H1 (cell line): ENCODE measurements at regions not wholly inside any gene's neighbourhood (a gene's known extent, or its start where the extent isn't known, plus 50 kb on each side); places are given as distances from the start of the nearest gene placed in this dataset.

Source experiments
- CTCF ChIA-PET: fragments of 300-600 bp; sonication (Branson Sonifier 250); formaldehyde crosslinking; loops from one replicate; lab custom pipeline; 2021; ENCODE audit not compliant: partially characterized antibody; lab: Charles Lee
- POLR2A ChIA-PET: fragments of 300-600 bp; sonication (Branson Sonifier 250); formaldehyde crosslinking; loops from one replicate; lab custom pipeline; 2021; ENCODE audit warnings: inconsistent platforms; ENCODE audit not compliant: partially characterized antibody; lab: Charles Lee
- DNase-seq, 2 experiments: peaks; one replicate each; pipeline versions ENCODE4 v3.0.0 to v3.0.0-alpha.2; 2010 to 2022; ENCODE audit warnings: low spot score in 2 of 2, low read depth in 1 of 2, mixed read lengths in 1 of 2
- FAIRE-seq: peaks from 2 replicates; lab custom pipeline; 2011; peaks lifted over from hg19 to GRCh38; lab: Jason Lieb, UNC
- H2AFZ ChIP-seq: 2 replicates; pipeline ENCODE4 v1.8.1; 2012; ENCODE audit warnings: low read length, inconsistent platforms
- H2AK5ac ChIP-seq: 2 replicates; pipeline ENCODE4 v1.6.1; 2013; ENCODE audit warnings: low read depth, low read length
- H2BK120ac ChIP-seq: replicated peaks from 2 replicates; pipeline ENCODE3; 2013; ENCODE audit warnings: low read depth, low read length, inconsistent platforms
- H2BK12ac ChIP-seq: 2 replicates; pipeline ENCODE4 v1.6.1; 2013; ENCODE audit warnings: low read depth, low read length
- H2BK15ac ChIP-seq: 2 replicates; pipeline ENCODE4 v1.6.1; 2013; ENCODE audit warnings: low read length
- H2BK20ac ChIP-seq: 2 replicates; pipeline ENCODE4 v1.6.1; 2013; ENCODE audit warnings: low read length
- H2BK5ac ChIP-seq: 2 replicates; pipeline ENCODE4 v1.6.1; 2013; ENCODE audit warnings: low read depth, low read length
- H3K14ac ChIP-seq: 2 replicates; pipeline ENCODE4 v1.6.1; 2013; ENCODE audit warnings: inconsistent platforms; ENCODE audit not compliant: insufficient read length
- H3K18ac ChIP-seq: 2 replicates; pipeline ENCODE4 v1.6.1; 2013; ENCODE audit warnings: low read length; ENCODE audit errors: extremely low read depth
- H3K23ac ChIP-seq: 2 replicates; pipeline ENCODE4 v1.6.1; 2013; ENCODE audit warnings: inconsistent platforms; ENCODE audit not compliant: insufficient read length
- H3K23me2 ChIP-seq: 2 replicates; pipeline ENCODE4 v1.6.1; 2013; ENCODE audit warnings: low read depth, low read length
- H3K27ac ChIP-seq: 2 replicates; pipeline ENCODE4 v1.6.1; 2011; ENCODE audit warnings: low read depth, low read length, inconsistent platforms
- H3K27me3 ChIP-seq, 4 experiments: replicated peaks in 1 of 4; 1 replicate in 1 of 4; 2 replicates in 3 of 4; pipeline versions ENCODE4 v1.6.1 to v1.8.1; 2011 to 2013; ENCODE audit warnings: low read length in 3 of 4, mild to moderate bottlenecking in 3 of 4, inconsistent platforms in 2 of 4, mixed read lengths in 2 of 4, moderate library complexity in 1 of 4; ENCODE audit not compliant: control insufficient read depth in 3 of 4, insufficient read depth in 3 of 4; ENCODE audit errors: extremely low read depth in 1 of 4
- H3K36me3 ChIP-seq, 4 experiments: 2 replicates each; pipeline versions ENCODE4 v1.6.1 to v1.8.1; 2011 to 2013; ENCODE audit warnings: mild to moderate bottlenecking in 4 of 4, low read length in 3 of 4, moderate library complexity in 2 of 4, control low read depth in 1 of 4, inconsistent platforms in 1 of 4; ENCODE audit not compliant: insufficient read depth in 4 of 4, control insufficient read depth in 2 of 4
- H3K4ac ChIP-seq: replicated peaks from 2 replicates; pipeline ENCODE3; 2013; ENCODE audit warnings: low read length, low read depth, mixed read lengths, inconsistent platforms; ENCODE audit not compliant: insufficient read length
- H3K4me1 ChIP-seq, 4 experiments: replicated peaks in 1 of 4; 1 replicate in 1 of 4; 2 replicates in 3 of 4; pipeline versions ENCODE4 v1.6.1 to v1.8.1; 2011 to 2013; ENCODE audit warnings: low read length in 3 of 4, inconsistent platforms in 2 of 4, mixed read lengths in 1 of 4; ENCODE audit not compliant: insufficient read depth in 4 of 4, control insufficient read depth in 3 of 4
- H3K4me2 ChIP-seq, 2 experiments: 2 replicates each; pipeline versions ENCODE4 v1.6.1 to v1.8.1; 2011 to 2013; ENCODE audit warnings: low read depth in 2 of 2, low read length in 2 of 2, control low read depth in 1 of 2, inconsistent platforms in 1 of 2, mild to moderate bottlenecking in 1 of 2; ENCODE audit not compliant: insufficient read depth in 1 of 2
- H3K4me3 ChIP-seq, 4 experiments: fragments of 200-600, 300-600 bp in 1 of 4; sonication (generic), shearing (Covaris generic), sonication (Bioruptor Twin) in 1 of 4; 2 replicates each; pipeline versions ENCODE4 v1.5.1 to v1.8.1; 2011 to 2016; ENCODE audit warnings: low read length in 4 of 4, low read depth in 3 of 4, control low read depth in 2 of 4, inconsistent platforms in 2 of 4, mild to moderate bottlenecking in 2 of 4, mixed read lengths in 1 of 4, moderate library complexity in 1 of 4; ENCODE audit not compliant: insufficient read depth in 2 of 4; ENCODE audit errors: extremely low read depth in 1 of 4
- H3K56ac ChIP-seq: replicated peaks from 2 replicates; pipeline ENCODE3; 2013; ENCODE audit warnings: low read depth, mild to moderate bottlenecking, mixed read lengths, low read length, inconsistent platforms; ENCODE audit not compliant: insufficient read length
- H3K79me1 ChIP-seq: 2 replicates; pipeline ENCODE4 v1.6.1; 2013; ENCODE audit warnings: low read depth, low read length, control low read depth
- H3K79me2 ChIP-seq, 2 experiments: 2 replicates each; pipeline versions ENCODE4 v1.6.1 to v1.8.1; 2012 to 2013; ENCODE audit warnings: low read length in 2 of 2, mild to moderate bottlenecking in 2 of 2, inconsistent platforms in 1 of 2; ENCODE audit not compliant: insufficient read depth in 2 of 2, control insufficient read depth in 1 of 2
- H3K9ac ChIP-seq, 4 experiments: replicated peaks in 1 of 4; 1 replicate in 1 of 4; 2 replicates in 3 of 4; pipeline versions ENCODE4 v1.6.1 to v1.8.1; 2011 to 2013; ENCODE audit warnings: low read depth in 3 of 4, low read length in 3 of 4, control low read depth in 2 of 4, mild to moderate bottlenecking in 2 of 4, moderate library complexity in 2 of 4, inconsistent platforms in 1 of 4; ENCODE audit errors: extremely low read depth in 1 of 4
- H3K9me3 ChIP-seq, 2 experiments: 2 replicates each; pipeline versions ENCODE4 v1.6.1 to v1.8.1; 2012 to 2013; ENCODE audit warnings: mild to moderate bottlenecking in 2 of 2, moderate library complexity in 2 of 2, control low read depth in 1 of 2, inconsistent platforms in 1 of 2, low read depth in 1 of 2, low read length in 1 of 2, mixed read lengths in 1 of 2; ENCODE audit not compliant: insufficient read depth in 2 of 2
- H4K20me1 ChIP-seq, 2 experiments: replicated peaks in 1 of 2; 2 replicates each; pipeline versions ENCODE3 to v1.8.1; 2011 to 2013; ENCODE audit warnings: inconsistent platforms in 2 of 2, low read length in 2 of 2, mild to moderate bottlenecking in 1 of 2; ENCODE audit not compliant: insufficient read depth in 2 of 2, control insufficient read depth in 1 of 2
- H4K5ac ChIP-seq: 2 replicates; pipeline ENCODE4 v1.6.1; 2013; ENCODE audit warnings: low read length, low read depth, mixed read lengths, inconsistent platforms; ENCODE audit not compliant: insufficient read length
- H4K8ac ChIP-seq: 2 replicates; pipeline ENCODE4 v1.8.0; 2013; ENCODE audit warnings: mild to moderate bottlenecking, moderate library complexity, low read length, inconsistent platforms; ENCODE audit not compliant: insufficient read depth; ENCODE audit errors: extremely low read depth
- H4K91ac ChIP-seq: replicated peaks from 2 replicates; pipeline ENCODE3; 2013; ENCODE audit warnings: low read length, mixed read lengths, inconsistent platforms; ENCODE audit not compliant: insufficient read length
- BACH1 ChIP-seq: IDR thresholded peaks from 2 replicates; pipeline ENCODE4 v1.6.1; 2012; ENCODE audit warnings: low read length, improper control_type of control experiment
- CBX8 ChIP-seq: fragments of 300-800, 300-1000 bp; sonication (generic); IDR thresholded peaks from 2 replicates; pipeline ENCODE4 v1.7.1; 2016; ENCODE audit warnings: low read depth, low read length, borderline replicate concordance
- CHD1 ChIP-seq: IDR thresholded peaks from 2 replicates; pipeline ENCODE4 v1.6.1; 2012; ENCODE audit warnings: low read depth, low read length, improper control_type of control experiment
- CREB1 ChIP-seq: IDR thresholded peaks from 2 replicates; pipeline ENCODE4 v1.6.1; 2012; ENCODE audit warnings: inconsistent platforms
- E2F6 ChIP-seq: IDR thresholded peaks from 2 replicates; pipeline ENCODE4 v1.6.1; 2012; ENCODE audit warnings: inconsistent platforms
- EGR1 ChIP-seq: IDR thresholded peaks from 2 replicates; pipeline ENCODE4 v1.6.1; 2011; ENCODE audit warnings: low read depth, low read length, borderline replicate concordance
- EZH2 ChIP-seq: fragments of 200-600 bp; sonication (generic); IDR thresholded peaks from 2 replicates; pipeline ENCODE4 v1.7.1; 2012; ENCODE audit warnings: low read depth, mild to moderate bottlenecking, moderate library complexity, low read length, inconsistent platforms; ENCODE audit not compliant: severe bottlenecking
- KDM1A ChIP-seq: fragments of 200-600, 300-600 bp; sonication (generic); IDR thresholded peaks from 2 replicates; pipeline ENCODE4 v1.7.1; 2016; ENCODE audit warnings: mild to moderate bottlenecking, low read length, borderline replicate concordance
- SIN3A ChIP-seq, 2 experiments: IDR thresholded peaks in 1 of 2; conservative IDR thresholded peaks in 1 of 2; 2 replicates each; pipeline ENCODE4 v1.6.1; 2011 to 2012; ENCODE audit warnings: low read length in 2 of 2, improper control_type of control experiment in 1 of 2, low read depth in 1 of 2, mild to moderate bottlenecking in 1 of 2
- SUZ12 ChIP-seq: fragments of 200-600 bp; sonication (generic); IDR thresholded peaks from 2 replicates; pipeline ENCODE4 v1.6.1; 2012; ENCODE audit warnings: mild to moderate bottlenecking, inconsistent platforms, low read length, moderate library complexity, mixed read lengths
- ZNF274 ChIP-seq: IDR thresholded peaks from 2 replicates; pipeline ENCODE4 v1.7.0; 2012; ENCODE audit warnings: low read length, borderline replicate concordance; ENCODE audit errors: extremely low read depth
- WGBS, 2 experiments: shearing (Covaris generic) in 1 of 2; methylation state at CpG; one replicate each; pipeline versions ENCODE4 v1.1.6 to v1.1.7; 2013 to 2015; ENCODE audit warnings: low lambda C conversion rate in 2 of 2, mixed read lengths in 2 of 2, inconsistent platforms in 1 of 2, low coverage in 1 of 2, missing lambda C conversion rate in 1 of 2; ENCODE audit not compliant: insufficient replicate concordance in 2 of 2, insufficient coverage in 1 of 2, insufficient read length in 1 of 2; ENCODE audit errors: extremely low coverage in 1 of 2, missing lambda C conversion rate in 1 of 2; 5-methylcytosine and 5-hydroxymethylcytosine counted together

- Histone ChIP-seq H2BK15ac (no peak overlapping the region), H2BK12ac (no peak overlapping the region), H3K18ac (no peak overlapping the region), H3K4me1 (no peaks in the 10 kb centered on the region), H4K5ac (no peak overlapping the region), H2BK120ac (no peak overlapping the region), H3K36me3 (no peaks in the 10 kb centered on the region), H4K20me1 (no peaks in the 10 kb centered on the region), H3K27ac (no peak overlapping the region), H4K91ac (no peak overlapping the region), H3K4ac (no peak overlapping the region), H2AFZ (no peak overlapping the region), H3K23ac (no peak overlapping the region), H3K9me3 (peaks cover 0 to 3% of the 10 kb centered on the region in 2 experiments; a peak in 1 of 4 replicates), H2BK20ac (no peak overlapping the region), H2BK5ac (no peak overlapping the region), H3K79me2 (no peaks in the 10 kb centered on the region), H3K56ac (no peak overlapping the region), H3K23me2 (no peaks in the 10 kb centered on the region), H3K4me2 (no peak overlapping the region), H4K8ac (no peak overlapping the region), H3K14ac (no peak overlapping the region), H3K79me1 (no peaks in the 10 kb centered on the region), H3K9ac (no peak overlapping the region), H2AK5ac (no peak overlapping the region), H3K4me3 (no peak overlapping the region), H3K27me3 (no peaks in the 10 kb centered on the region)
- 81% methylated on average over 3 of the region's 3 CpGs; no CpG with 5 or more reads in 1 of the 2 experiments for WGBS, 2 experiments
- ChIA-PET POLR2A (no interaction called here), CTCF (interaction anchor here (0.7 to 1.2 kb wide), 2 partner anchors 117 to 646 kb away, joined by 3 to 4 read pairs; no protein-coding TSS in a partner anchor)
- FAIRE-seq (no peak), DNase-seq (no peak)
- TF ChIP-seq CHD1 = no peak
- no peak for TF ChIP-seq E2F6
- no peak for TF ChIP-seq SIN3A (conservative IDR thresholded peaks at IDR 0.05 in 1 of 2, IDR thresholded peaks at IDR 0.05 in 1 of 2; ENCODE audit: low read depth in 1 of 2, low read length in 2 of 2)
- TF ChIP-seq EZH2 = no peak
- TF ChIP-seq SUZ12 = no peak
- no peak for TF ChIP-seq BACH1
- TF ChIP-seq EGR1 = no peak
- TF ChIP-seq CREB1 = no peak
- no peak for TF ChIP-seq CBX8
- no peak for TF ChIP-seq KDM1A
- TF ChIP-seq ZNF274 = no peak
Measured at GRCh38 chr7:80028717-80029116, 105.9 kb upstream of the GNAI1 start.
